ENCODE measurements at regions not wholly inside any gene's neighbourhood (a gene's known extent, or its start where the extent isn't known, plus 50 kb on each side); places are given as distances from the start of the nearest gene placed in this dataset.
A peak's percentile ranks its signal among the peaks of the same experiment; 100 is the strongest.

DNA sequence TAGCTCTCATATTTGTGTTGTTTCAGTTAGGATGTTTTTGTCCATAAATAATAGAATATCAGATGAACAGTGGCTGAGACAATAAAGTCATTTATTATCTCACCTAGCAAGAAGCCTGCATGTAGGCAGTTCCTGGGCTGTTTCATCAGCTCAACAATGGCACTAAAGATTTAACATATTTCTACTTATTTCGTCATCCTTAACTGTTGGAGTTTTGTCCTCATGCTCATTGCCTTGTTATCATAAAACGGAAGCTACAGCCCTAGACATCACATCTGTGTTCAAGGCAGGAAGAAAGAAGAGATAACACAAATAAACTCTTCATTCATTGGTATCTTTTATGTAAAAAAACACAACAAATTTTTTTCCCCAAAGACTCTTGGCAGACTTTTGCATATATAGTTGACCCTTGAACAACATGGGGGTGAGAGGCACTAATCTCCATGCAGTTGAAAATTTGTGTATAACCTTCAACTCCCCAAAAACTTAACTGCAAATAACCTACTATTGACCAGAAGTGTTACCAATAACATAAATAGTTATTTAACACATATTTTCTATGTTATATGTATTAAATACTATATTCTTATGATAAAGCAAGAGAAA lies 277.2 kb upstream of the ADRA1B start:
- H3K4me3 ChIP-seq (ENCODE audit: low read depth, low read length) = no peak overlapping the region
- TF ChIP-seq, protein P1, sequence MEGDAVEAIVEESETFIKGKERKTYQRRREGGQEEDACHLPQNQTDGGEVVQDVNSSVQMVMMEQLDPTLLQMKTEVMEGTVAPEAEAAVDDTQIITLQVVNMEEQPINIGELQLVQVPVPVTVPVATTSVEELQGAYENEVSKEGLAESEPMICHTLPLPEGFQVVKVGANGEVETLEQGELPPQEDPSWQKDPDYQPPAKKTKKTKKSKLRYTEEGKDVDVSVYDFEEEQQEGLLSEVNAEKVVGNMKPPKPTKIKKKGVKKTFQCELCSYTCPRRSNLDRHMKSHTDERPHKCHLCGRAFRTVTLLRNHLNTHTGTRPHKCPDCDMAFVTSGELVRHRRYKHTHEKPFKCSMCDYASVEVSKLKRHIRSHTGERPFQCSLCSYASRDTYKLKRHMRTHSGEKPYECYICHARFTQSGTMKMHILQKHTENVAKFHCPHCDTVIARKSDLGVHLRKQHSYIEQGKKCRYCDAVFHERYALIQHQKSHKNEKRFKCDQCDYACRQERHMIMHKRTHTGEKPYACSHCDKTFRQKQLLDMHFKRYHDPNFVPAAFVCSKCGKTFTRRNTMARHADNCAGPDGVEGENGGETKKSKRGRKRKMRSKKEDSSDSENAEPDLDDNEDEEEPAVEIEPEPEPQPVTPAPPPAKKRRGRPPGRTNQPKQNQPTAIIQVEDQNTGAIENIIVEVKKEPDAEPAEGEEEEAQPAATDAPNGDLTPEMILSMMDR (IDR thresholded peaks at IDR 0.05; ENCODE audit: insufficient read depth, low read depth, low read length) = no peak
- DNase-seq (ENCODE audit: low read depth) = peak; percentile 14

DNA sequence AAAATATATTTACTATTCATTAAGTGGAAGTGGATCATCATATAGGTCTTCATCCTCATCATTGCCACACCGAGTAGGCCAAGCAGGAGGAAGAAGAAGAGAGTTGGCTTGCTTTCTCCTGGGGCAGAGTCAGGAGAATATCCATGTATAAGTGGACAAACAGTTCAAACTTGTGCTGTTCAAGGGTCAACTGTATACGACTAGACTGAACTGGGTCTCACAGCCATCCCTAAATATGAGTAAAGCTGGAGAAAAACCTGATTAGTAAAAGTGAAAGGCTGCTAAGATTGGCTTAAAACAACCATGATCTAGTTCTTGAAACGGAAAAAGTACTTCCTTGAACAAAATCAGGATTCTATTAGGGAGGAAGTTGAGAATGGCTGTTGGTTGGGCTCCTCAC lies 276.7 kb upstream of the ADRA1B start:
- no peak for DNase-seq (ENCODE audit: low read depth)
- no peak overlapping the region for H3K4me3 ChIP-seq (ENCODE audit: low read depth, low read length)
- TF ChIP-seq, protein P1 (IDR thresholded peaks at IDR 0.05; ENCODE audit: insufficient read depth, low read depth, low read length) = no peak

DNA sequence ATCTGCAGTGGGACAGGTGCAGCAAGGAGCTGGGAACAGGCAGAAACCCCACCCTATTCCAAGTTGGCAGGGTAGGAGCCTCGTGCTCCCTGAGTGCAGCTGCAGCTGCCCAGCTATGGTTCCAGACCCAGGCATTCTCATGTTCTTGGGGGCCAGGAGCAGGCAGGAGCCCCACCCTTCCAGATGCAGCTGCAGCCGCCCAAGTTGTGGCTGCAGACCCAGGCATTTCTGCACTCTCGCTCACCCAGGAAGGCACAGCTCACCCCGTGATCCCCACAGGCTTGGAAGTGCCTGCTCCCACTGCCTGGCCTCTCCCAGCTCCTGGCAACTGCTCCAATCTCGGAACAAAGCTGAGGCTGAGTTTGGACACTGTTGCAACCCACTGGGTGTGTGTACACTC lies 275.8 kb upstream of the ADRA1B start:
- DNase-seq (ENCODE audit: low read depth) = no peak
- TF ChIP-seq, protein P1 (IDR thresholded peaks at IDR 0.05; ENCODE audit: insufficient read depth, low read depth, low read length) = no peak
- no peak overlapping the region for H3K4me3 ChIP-seq (ENCODE audit: low read depth, low read length)

DNA sequence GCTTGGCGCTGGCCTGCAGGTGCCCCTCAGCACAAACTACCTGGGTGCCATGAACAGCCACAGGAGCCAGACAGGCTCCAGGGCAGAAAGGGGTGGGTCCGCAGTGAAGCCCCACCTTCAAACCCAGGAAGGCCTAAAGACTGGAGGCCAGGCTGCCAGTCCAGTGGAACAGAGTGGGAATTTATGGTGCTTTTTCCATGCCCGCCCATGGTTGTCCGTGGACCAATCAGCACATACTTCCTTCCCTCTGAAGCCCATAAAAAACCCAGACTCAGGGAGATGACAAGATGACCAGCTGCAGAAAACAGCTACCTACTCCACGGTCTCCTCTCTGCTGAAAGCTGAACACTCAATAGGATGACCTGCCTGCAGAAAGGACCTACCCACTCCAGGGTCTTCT lies 275.4 kb upstream of the ADRA1B start:
- TF ChIP-seq, protein P1 (IDR thresholded peaks at IDR 0.05; ENCODE audit: insufficient read depth, low read depth, low read length) = no peak
- no peak for DNase-seq (ENCODE audit: low read depth)
- H3K4me3 ChIP-seq (ENCODE audit: low read depth, low read length) = no peak overlapping the region

DNA sequence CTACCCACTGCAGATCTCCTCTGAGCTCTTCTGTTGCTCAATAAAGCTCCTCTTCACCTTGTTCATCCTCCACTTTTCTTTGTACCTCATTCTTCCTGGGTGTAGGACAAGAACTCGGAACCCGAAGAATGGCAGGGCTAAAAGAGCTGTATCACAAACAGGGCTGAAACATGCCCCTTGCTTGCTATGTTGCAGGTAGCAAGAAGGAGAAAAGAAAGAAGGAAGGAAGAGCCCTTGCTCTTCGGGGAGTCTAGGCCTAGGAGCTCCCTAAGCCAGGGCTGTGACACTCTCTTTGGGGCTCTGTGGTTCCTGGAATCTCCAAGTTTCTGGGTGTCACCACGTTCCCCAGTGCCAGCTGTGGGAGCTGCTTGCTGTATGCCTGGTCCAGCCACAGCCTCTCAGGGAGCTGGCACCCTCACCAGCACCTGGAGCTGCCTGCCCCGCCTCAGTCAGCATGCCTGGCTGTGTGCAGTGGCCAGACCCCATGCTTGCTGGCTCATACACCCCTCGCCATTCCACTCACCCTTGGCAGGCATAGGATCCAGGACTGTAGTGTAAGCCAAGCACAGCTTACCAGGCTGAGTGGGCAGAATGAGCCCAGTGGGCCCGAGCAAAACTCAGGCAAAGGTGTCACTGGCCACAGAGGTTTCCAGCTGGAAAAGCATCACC lies 274.8 kb upstream of the ADRA1B start:
- no peak overlapping the region for H3K4me3 ChIP-seq (ENCODE audit: low read depth, low read length)
- DNase-seq (ENCODE audit: low read depth) = no peak
- TF ChIP-seq, protein P1 (IDR thresholded peaks at IDR 0.05; ENCODE audit: insufficient read depth, low read depth, low read length) = no peak

DNA sequence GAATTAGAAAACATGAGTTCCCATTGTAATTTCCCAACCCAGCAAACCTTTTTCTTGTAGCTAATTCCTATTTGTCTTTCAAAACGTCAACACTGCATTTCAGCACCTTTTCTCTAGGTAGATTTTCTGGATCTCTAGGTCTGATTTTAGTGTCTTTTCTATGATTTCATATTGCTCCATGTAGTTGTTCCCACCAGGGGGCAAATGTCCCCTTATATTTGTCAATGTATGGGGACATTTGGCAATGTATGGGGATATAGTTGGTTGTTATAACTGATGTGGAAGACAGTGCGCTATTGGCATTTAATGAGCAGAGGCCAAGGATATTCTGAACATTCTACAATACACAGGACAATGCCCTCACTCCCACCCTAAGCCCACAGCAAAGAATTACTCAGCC lies 273.9 kb upstream of the ADRA1B start:
- TF ChIP-seq, protein P1 (IDR thresholded peaks at IDR 0.05; ENCODE audit: insufficient read depth, low read depth, low read length) = peak; percentile 19
- no peak for DNase-seq (ENCODE audit: low read depth)
- no peak overlapping the region for H3K4me3 ChIP-seq (ENCODE audit: low read depth, low read length)

Measured in fibroblast of villous mesenchyme (primary cell).